Body of pancreas (tissue), 4 donors: ENCODE measurements at regions not wholly inside any gene's neighbourhood (a gene's known extent, or its start where the extent isn't known, plus 50 kb on each side); places are given as distances from the start of the nearest gene placed in this dataset.

ENCODE experiments used
- ATAC-seq: fragments of 150-250 bp; one replicate; pipeline ENCODE4 v1.9.1; 2016
- DNase-seq, 4 donors: peaks; one replicate each; pipeline ENCODE4 v3.0.0-alpha.2; 2019
- H3K27ac ChIP-seq, 4 donors: fragments of 200-600 bp; sonication (generic); 1 replicate in 3 of 4; 2 replicates in 1 of 4; pipeline versions ENCODE4 v1.5.1 to v1.6.1; 2016 to 2019; ENCODE audit warnings: mild to moderate bottlenecking in 1 of 4, mixed read lengths in 1 of 4, moderate library complexity in 1 of 4
- H3K27me3 ChIP-seq, 2 donors: fragments of 200-600 bp; sonication (generic); one replicate each; pipeline ENCODE4 v1.6.0; 2016; ENCODE audit warnings: mild to moderate bottlenecking in 1 of 2
- H3K36me3 ChIP-seq, 2 donors: fragments of 200-600 bp; sonication (generic); replicated peaks in 1 of 2; 2 replicates each; pipeline ENCODE4 v1.5.1; 2016; ENCODE audit warnings: low read depth in 2 of 2; ENCODE audit not compliant: insufficient read depth in 1 of 2
- H3K4me1 ChIP-seq: fragments of 200-600 bp; sonication (generic); one replicate; pipeline ENCODE4 v1.6.0; 2016
- H3K4me3 ChIP-seq, 2 donors: fragments of 200-600 bp; sonication (generic); 1 replicate in 1 of 2; 2 replicates in 1 of 2; pipeline ENCODE4 v1.5.1; 2016 to 2019
- H3K9me3 ChIP-seq, 3 donors: fragments of 200-600 bp; sonication (generic); 1 replicate in 2 of 3; 2 replicates in 1 of 3; pipeline ENCODE4 v1.5.1; 2016
- POLR2A ChIP-seq, 3 donors: fragments of 450-650 bp; IDR thresholded peaks; one replicate each; pipeline ENCODE4 v1.6.1; 2016; ENCODE audit warnings: antibody characterized with exemption in 3 of 3, mild to moderate bottlenecking in 2 of 3
- WGBS, 2 donors: methylation state at CpG; one replicate each; pipeline ENCODE4 v1.1.5; 2017; 5-methylcytosine and 5-hydroxymethylcytosine counted together
- intact Hi-C: fragments of 100-400 bp; cut with DNase I; formaldehyde crosslinking; loops from one replicate; pipeline ENCODE4 v1.15.1; 2023
- TF ChIP-seq, protein P1 (sequence below), 7 experiments: fragments of 450-650 bp in 4 of 7; fragments of 200-600 bp in 3 of 7; sonication (generic) in 3 of 7; IDR thresholded peaks; one replicate each; pipeline ENCODE4 v1.5.1; 2016 to 2019; ENCODE audit warnings: antibody characterized with exemption in 7 of 7

DNA sequence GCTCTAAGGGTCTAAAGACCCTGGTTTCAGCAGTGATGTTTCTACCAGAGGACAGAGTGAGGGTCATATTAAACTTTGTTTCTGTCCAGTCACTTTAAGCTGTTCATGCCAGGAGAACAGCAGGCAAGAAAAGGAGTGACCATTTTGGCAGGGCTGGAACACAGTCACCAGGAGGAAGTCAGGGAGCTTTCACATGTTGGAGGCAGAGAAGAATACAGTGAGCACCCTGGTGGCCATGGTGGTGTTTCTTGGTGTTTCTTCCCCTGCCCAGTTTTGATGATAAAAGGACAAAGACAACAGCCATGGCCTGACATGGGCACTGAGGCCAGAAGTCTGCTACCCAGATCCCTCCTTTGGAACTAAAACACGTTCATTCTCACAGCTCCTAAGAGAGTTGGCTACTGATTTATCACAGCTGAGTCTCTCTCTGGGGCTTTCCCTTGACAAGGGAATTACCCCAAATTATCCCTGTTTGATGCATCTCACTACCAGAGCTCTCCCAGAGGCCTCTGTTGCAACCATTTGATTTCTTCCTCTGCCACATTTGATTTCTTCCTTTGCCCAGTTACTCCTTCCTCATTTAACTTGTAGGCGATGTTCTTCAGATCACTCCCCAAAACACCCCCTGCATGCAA lies 106.4 kb upstream of the NWD2 start:
- no peak for DNase-seq
- ATAC-seq: no peak
- H3K9me3 ChIP-seq: peaks cover 0 to 5% (median 0%) of the 10 kb centered on the region in 3 donors
- H3K36me3 ChIP-seq: no peaks in the 10 kb centered on the region
- 66 to 71% methylated on average over 2 of the region's 2 CpGs for WGBS, 2 donors
- no peaks in the 10 kb centered on the region for H3K27me3 ChIP-seq
- TF ChIP-seq, protein P1, sequence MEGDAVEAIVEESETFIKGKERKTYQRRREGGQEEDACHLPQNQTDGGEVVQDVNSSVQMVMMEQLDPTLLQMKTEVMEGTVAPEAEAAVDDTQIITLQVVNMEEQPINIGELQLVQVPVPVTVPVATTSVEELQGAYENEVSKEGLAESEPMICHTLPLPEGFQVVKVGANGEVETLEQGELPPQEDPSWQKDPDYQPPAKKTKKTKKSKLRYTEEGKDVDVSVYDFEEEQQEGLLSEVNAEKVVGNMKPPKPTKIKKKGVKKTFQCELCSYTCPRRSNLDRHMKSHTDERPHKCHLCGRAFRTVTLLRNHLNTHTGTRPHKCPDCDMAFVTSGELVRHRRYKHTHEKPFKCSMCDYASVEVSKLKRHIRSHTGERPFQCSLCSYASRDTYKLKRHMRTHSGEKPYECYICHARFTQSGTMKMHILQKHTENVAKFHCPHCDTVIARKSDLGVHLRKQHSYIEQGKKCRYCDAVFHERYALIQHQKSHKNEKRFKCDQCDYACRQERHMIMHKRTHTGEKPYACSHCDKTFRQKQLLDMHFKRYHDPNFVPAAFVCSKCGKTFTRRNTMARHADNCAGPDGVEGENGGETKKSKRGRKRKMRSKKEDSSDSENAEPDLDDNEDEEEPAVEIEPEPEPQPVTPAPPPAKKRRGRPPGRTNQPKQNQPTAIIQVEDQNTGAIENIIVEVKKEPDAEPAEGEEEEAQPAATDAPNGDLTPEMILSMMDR (IDR thresholded peaks at IDR 0.05): no peak
- no peak for TF ChIP-seq POLR2A (IDR thresholded peaks at IDR 0.05)
- no peak overlapping the region for H3K4me3 ChIP-seq
- H3K27ac ChIP-seq: no peak overlapping the region
- intact Hi-C loops: no loop called here
- H3K4me1 ChIP-seq: no peaks in the 10 kb centered on the region

DNA sequence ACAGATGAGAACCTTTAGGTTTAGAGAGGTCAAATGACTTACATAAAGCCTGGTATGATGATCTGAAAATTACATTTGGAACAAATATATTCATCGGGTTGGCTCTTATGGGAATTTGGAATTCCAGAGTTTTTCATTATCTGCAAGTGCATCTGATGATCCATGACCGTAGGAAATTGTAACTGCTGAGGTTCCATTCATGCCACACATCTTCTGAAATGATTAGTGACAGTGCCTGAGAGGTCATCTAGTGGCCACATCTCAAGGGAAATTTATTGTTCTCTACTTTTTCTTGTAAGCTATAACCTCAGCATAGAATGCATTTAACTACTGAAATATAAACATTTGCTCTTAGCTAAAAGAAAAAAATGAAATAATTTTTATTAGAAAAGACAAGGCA lies 105.8 kb upstream of the NWD2 start:
- no peak overlapping the region for H3K4me3 ChIP-seq
- H3K36me3 ChIP-seq: no peaks in the 10 kb centered on the region
- H3K27me3 ChIP-seq: no peaks in the 10 kb centered on the region
- no peak for DNase-seq
- H3K9me3 ChIP-seq: peaks cover 0 to 5% (median 0%) of the 10 kb centered on the region in 3 donors
- no peaks in the 10 kb centered on the region for H3K4me1 ChIP-seq
- WGBS, 2 donors: 30 to 31% methylated on average over 2 of the region's 2 CpGs
- intact Hi-C loops: no loop called here
- no peak for ATAC-seq
- no peak overlapping the region for H3K27ac ChIP-seq
- TF ChIP-seq POLR2A (IDR thresholded peaks at IDR 0.05): no peak
- TF ChIP-seq, protein P1 (IDR thresholded peaks at IDR 0.05): no peak

DNA sequence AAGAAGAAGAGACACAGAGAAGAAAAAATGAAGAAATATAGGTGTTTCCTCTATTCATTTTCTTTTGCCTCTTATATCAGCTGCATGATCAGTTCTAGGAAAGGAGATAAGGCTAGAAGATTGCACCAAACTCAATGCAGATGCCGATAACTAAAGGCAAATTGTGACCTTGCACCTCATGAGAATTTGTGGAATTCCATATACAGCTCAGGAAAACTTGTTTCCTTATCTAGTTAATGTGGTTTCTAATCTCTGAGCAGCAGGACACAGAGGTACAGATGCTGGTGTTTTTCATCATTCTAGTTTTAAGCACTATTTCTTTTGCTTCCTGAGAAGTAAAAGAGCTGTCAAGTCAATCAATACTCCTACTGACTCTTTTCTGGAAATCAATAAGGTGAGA lies 104.6 kb upstream of the NWD2 start:
- Histone ChIP-seq H3K9me3 (peaks cover 0 to 5% (median 0%) of the 10 kb centered on the region in 3 donors), H3K27ac (no peak overlapping the region), H3K4me1 (no peaks in the 10 kb centered on the region), H3K36me3 (no peaks in the 10 kb centered on the region), H3K27me3 (no peaks in the 10 kb centered on the region), H3K4me3 (no peak overlapping the region)
- 6 to 9% methylated on average over 1 of the region's 1 CpG for WGBS, 2 donors
- TF ChIP-seq, protein P1 (IDR thresholded peaks at IDR 0.05): no peak
- TF ChIP-seq POLR2A (IDR thresholded peaks at IDR 0.05): no peak
- DNase-seq (no peak), ATAC-seq (no peak)
- intact Hi-C loops: no loop called here

DNA sequence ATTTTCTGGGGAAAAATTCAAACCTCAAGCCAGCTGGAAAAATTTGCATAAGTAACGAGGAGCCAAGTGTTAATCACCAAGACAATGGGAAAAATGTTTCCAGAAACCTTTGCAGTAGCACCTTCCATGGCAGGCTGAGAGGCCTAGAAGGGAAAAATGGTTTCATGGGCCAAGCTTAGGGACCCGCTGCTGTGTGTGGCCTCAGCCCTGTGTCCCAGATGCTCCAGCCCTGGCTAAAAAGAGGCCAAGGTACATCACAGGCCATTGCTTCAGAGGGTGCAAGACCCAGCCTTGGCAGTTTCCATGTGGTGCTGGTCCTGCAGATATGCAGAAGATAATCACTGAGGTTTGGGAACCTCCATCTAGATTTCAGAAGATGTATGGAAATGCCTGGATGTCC lies 98.3 kb upstream of the NWD2 start:
- ATAC-seq: no peak
- Histone ChIP-seq H3K27ac (no peak overlapping the region), H3K4me3 (no peak overlapping the region), H3K27me3 (no peaks in the 10 kb centered on the region), H3K36me3 (no peaks in the 10 kb centered on the region), H3K9me3 (peaks cover 0 to 5% (median 0%) of the 10 kb centered on the region in 3 donors), H3K4me1 (no peaks in the 10 kb centered on the region)
- 43 to 46% methylated on average over 1 to 2 of the region's 2 CpGs for WGBS, 2 donors
- intact Hi-C loops: no loop called here
- no peak for DNase-seq
- TF ChIP-seq, protein P1 (IDR thresholded peaks at IDR 0.05): no peak
- no peak for TF ChIP-seq POLR2A (IDR thresholded peaks at IDR 0.05)
